ENCODE measurements at regions not wholly inside any gene's neighbourhood (a gene's known extent, or its start where the extent isn't known, plus 50 kb on each side); places are given as distances from the start of the nearest gene placed in this dataset.

DNA sequence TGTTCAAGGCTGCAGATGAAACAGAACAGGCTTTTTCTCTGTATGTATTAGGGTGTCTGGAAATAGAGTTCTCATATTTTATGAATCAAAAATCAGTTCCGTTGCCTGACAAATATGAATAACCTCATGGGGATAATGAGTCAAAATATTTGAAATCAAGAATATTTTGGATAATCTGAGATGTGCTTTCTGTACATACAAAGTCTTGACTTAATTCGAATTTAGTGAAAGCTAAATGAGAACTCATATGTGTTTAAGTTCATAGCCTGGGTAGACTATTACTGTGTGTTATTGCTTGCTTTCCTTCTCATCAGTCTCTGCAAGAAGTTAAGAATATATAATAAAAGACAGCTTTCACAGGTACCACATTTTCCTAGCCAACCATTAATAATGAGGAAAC is 689.0 kb downstream of the REEP3 start (continued):
- TF ChIP-seq, protein P1, sequence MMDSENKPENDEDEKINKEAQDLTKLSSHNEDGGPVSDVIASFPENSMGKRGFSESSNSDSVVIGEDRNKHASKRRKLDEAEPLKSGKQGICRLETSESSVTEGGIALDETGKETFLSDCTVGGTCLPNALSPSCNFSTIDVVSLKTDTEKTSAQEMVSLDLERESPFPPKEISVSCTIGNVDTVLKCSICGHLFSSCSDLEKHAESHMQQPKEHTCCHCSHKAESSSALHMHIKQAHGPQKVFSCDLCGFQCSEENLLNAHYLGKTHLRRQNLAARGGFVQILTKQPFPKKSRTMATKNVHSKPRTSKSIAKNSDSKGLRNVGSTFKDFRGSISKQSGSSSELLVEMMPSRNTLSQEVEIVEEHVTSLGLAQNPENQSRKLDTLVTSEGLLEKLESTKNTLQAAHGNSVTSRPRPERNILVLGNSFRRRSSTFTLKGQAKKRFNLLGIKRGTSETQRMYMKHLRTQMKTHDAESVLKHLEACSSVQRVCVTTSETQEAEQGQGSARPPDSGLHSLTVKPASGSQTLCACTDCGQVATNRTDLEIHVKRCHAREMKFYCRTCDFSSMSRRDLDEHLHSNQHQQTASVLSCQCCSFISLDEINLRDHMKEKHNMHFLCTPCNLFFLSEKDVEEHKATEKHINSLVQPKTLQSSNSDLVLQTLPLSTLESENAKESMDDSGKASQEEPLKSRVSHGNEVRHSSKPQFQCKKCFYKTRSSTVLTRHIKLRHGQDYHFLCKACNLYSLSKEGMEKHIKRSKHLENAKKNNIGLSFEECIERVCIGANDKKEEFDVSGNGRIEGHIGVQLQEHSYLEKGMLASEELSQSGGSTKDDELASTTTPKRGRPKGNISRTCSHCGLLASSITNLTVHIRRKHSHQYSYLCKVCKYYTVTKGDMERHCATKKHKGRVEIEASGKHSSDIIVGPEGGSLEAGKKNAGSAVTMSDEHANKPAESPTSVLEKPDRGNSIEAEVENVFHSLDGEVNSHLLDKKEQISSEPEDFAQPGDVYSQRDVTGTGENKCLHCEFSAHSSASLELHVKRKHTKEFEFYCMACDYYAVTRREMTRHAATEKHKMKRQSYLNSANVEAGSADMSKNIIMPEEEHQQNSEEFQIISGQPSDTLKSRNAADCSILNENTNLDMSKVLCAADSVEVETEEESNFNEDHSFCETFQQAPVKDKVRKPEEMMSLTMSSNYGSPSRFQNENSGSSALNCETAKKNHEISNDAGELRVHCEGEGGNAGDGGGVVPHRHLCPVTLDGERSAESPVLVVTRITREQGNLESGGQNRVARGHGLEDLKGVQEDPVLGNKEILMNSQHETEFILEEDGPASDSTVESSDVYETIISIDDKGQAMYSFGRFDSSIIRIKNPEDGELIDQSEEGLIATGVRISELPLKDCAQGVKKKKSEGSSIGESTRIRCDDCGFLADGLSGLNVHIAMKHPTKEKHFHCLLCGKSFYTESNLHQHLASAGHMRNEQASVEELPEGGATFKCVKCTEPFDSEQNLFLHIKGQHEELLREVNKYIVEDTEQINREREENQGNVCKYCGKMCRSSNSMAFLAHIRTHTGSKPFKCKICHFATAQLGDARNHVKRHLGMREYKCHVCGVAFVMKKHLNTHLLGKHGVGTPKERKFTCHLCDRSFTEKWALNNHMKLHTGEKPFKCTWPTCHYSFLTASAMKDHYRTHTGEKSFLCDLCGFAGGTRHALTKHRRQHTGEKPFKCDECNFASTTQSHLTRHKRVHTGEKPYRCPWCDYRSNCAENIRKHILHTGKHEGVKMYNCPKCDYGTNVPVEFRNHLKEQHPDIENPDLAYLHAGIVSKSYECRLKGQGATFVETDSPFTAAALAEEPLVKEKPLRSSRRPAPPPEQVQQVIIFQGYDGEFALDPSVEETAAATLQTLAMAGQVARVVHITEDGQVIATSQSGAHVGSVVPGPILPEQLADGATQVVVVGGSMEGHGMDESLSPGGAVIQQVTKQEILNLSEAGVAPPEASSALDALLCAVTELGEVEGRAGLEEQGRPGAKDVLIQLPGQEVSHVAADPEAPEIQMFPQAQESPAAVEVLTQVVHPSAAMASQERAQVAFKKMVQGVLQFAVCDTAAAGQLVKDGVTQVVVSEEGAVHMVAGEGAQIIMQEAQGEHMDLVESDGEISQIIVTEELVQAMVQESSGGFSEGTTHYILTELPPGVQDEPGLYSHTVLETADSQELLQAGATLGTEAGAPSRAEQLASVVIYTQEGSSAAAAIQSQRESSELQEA (CRISPR knock-in tag; IDR thresholded peaks at IDR 0.05; ENCODE audit: not compliant biosample characterization), result no peak
- TF ChIP-seq ZSCAN9 (CRISPR knock-in tag; IDR thresholded peaks at IDR 0.05; ENCODE audit: borderline replicate concordance), result no peak

DNA sequence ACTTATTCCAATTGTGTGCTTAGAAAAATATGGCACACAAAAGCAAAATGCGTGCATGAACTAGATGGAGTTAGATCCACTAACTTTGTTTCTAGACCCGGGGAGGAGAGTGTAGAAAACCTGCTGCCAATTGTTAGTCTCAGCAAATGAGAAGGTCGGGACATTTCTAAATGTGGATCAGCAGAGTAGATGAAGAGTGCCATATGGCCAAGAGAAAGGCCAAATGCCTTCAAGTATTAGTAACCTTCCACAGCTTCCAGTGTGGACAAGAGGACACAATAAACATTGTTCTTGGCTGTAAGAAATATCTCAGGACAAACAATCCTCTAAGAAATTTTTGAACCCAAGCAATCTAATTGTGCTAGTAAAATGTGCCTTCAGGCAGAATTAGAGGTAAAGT is 690.3 kb downstream of the REEP3 start:
- FAIRE-seq (no peak), ATAC-seq (no peak), DNase-seq (ENCODE audit: low spot score) (no peak)
- Histone ChIP-seq H3K9me3 (ENCODE audit: low read length) (peaks cover 25% of the 10 kb centered on the region), H3K36me3 (replicated peaks in 1 of 2; ENCODE audit: control insufficient read depth in 1 of 2, insufficient read depth in 2 of 2, low read length in 2 of 2) (no peaks in the 10 kb centered on the region), H3K27ac (ENCODE audit: extremely low read length, insufficient read depth, low read length) (no peak overlapping the region), H3K9ac (ENCODE audit: insufficient read depth, low read depth, low read length) (no peak overlapping the region), H4K20me1 (ENCODE audit: insufficient read depth, low read length) (no peaks in the 10 kb centered on the region), H3K4me1 (ENCODE audit: insufficient read depth, low read length) (no peaks in the 10 kb centered on the region), H3K27me3 (ENCODE audit: control insufficient read depth in 1 of 2, insufficient read depth in 2 of 2, low read length in 2 of 2) (no peaks in the 10 kb centered on the region), H2AFZ (ENCODE audit: low read length) (no peak overlapping the region), H3K4me2 (ENCODE audit: low read depth, low read length) (no peak overlapping the region), H3K79me2 (ENCODE audit: insufficient read depth, low read length) (no peaks in the 10 kb centered on the region), H3K4me3 (replicated peaks in 1 of 3; ENCODE audit: insufficient read depth in 1 of 3, low read depth in 2 of 3, low read length in 3 of 3) (no peak overlapping the region)
- in situ Hi-C loops (cut with HindIII; ENCODE audit: extremely low pct_ligation_motif_present, low pct_unique_long_range_greater_than_20kb), result no loop called here
- BruUV-seq (replicated peaks), result no TSS peak
- intact Hi-C loops (cut with micrococcal nuclease; ENCODE audit: unreplicated experiment), result no loop called here
- TF ChIP-seq ZNF253 (CRISPR knock-in tag; IDR thresholded peaks at IDR 0.05; ENCODE audit: borderline replicate concordance), result no peak
- TF ChIP-seq JARID2 (CRISPR knock-in tag; IDR thresholded peaks at IDR 0.05; ENCODE audit: insufficient replicate concordance), result no peak
- TF ChIP-seq THAP11 (CRISPR knock-in tag; IDR thresholded peaks at IDR 0.05), result no peak
- TF ChIP-seq SALL1 (CRISPR knock-in tag; IDR thresholded peaks at IDR 0.05), result no peak
- TF ChIP-seq, protein P2, sequence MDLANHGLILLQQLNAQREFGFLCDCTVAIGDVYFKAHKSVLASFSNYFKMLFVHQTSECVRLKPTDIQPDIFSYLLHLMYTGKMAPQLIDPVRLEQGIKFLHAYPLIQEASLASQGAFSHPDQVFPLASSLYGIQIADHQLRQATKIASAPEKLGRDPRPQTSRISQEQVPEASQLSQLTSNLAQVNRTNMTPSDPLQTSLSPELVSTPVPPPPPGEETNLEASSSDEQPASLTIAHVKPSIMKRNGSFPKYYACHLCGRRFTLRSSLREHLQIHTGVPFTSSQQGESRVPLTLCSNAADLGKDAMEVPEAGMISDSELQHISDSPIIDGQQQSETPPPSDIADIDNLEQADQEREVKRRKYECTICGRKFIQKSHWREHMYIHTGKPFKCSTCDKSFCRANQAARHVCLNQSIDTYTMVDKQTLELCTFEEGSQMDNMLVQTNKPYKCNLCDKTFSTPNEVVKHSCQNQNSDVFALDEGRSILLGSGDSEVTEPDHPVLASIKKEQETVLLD (CRISPR knock-in tag; IDR thresholded peaks at IDR 0.05; ENCODE audit: low read depth), result no peak
- no peak for TF ChIP-seq ZNF350 (CRISPR knock-in tag; IDR thresholded peaks at IDR 0.05; ENCODE audit: borderline replicate concordance, low read depth)
- TF ChIP-seq ZNF598 (CRISPR knock-in tag; IDR thresholded peaks at IDR 0.05; ENCODE audit: borderline replicate concordance), result no peak
- no peak for TF ChIP-seq POLR2AphosphoS2 (IDR thresholded peaks at IDR 0.05; ENCODE audit: low read depth, low read length)
- TF ChIP-seq CCDC6 (CRISPR knock-in tag; IDR thresholded peaks at IDR 0.05), result no peak
- no peak for TF ChIP-seq REL (CRISPR knock-in tag; conservative IDR thresholded peaks at IDR 0.05)
- TF ChIP-seq ZNF589 (CRISPR knock-in tag; conservative IDR thresholded peaks at IDR 0.05), result no peak
- WGBS (ENCODE audit: low lambda C conversion rate), result 1% methylated on average over 3 of the region's 3 CpGs
- CTCF ChIA-PET (ENCODE audit: low intra/inter-chr PET ratio, low total read pairs), result no interaction called here
- POLR2A ChIA-PET, result no interaction called here

All from HepG2 (cell line).